GM04504 (cell line): ENCODE measurements at regions not wholly inside any gene's neighbourhood (a gene's known extent, or its start where the extent isn't known, plus 50 kb on each side); places are given as distances from the start of the nearest gene placed in this dataset.
"Not testable (repeated sequence)": the region's sequence is repeated elsewhere in the genome, so short reads cannot be mapped to it uniquely, and the experiment has no call there.

ENCODE experiments used
- DNase-seq: peaks from one replicate; pipeline ENCODE4 v3.0.0-alpha.2; 2012; ENCODE audit warnings: low read depth

- no peak for DNase-seq
Measured at GRCh38 chr4:114249561-114249960, 270.1 kb upstream of the ARSJ start.

GRCh38 chr4:114249976-114250375, 270.5 kb upstream of the ARSJ start:
- DNase-seq, result no peak

GRCh38 chr4:114250439-114250891, 271.0 kb upstream of the ARSJ start:
- DNase-seq, result no peak

GRCh38 chr4:114251020-114251419, 271.6 kb upstream of the ARSJ start:
- no peak for DNase-seq

- DNase-seq, result no peak
Measured at GRCh38 chr4:114252499-114252898, 273.1 kb upstream of the ARSJ start.

GRCh38 chr4:114257501-114257900, 278.1 kb upstream of the ARSJ start:
- peak; percentile 41 for DNase-seq

- DNase-seq, result not testable (repeated sequence)
Measured at GRCh38 chr4:114262421-114262820, 283.0 kb upstream of the ARSJ start.

- no peak for DNase-seq
Measured at GRCh38 chr4:114263233-114263632, 283.8 kb upstream of the ARSJ start.

- DNase-seq, result no peak
Measured at GRCh38 chr4:114264452-114264851, 285.0 kb upstream of the ARSJ start.

GRCh38 chr4:114264877-114265291, 285.4 kb upstream of the ARSJ start:
- no peak for DNase-seq

- no peak for DNase-seq
Measured at GRCh38 chr4:114265342-114265741, 285.9 kb upstream of the ARSJ start.

- DNase-seq, result no peak
Measured at GRCh38 chr4:114267976-114268375, 288.5 kb upstream of the ARSJ start.

GRCh38 chr4:114271031-114271430, 291.6 kb upstream of the ARSJ start:
- DNase-seq, result no peak

GRCh38 chr4:114272226-114272625, 292.8 kb upstream of the ARSJ start:
- DNase-seq, result peak; percentile 85

GRCh38 chr4:114273238-114273637, 293.8 kb upstream of the ARSJ start:
- DNase-seq, result no peak

- DNase-seq, result peak; percentile 47
Measured at GRCh38 chr4:114277690-114278089, 298.2 kb upstream of the ARSJ start.

- DNase-seq, result no peak
Measured at GRCh38 chr4:114279066-114279465, 299.6 kb upstream of the ARSJ start.

GRCh38 chr4:114279711-114280110, 300.3 kb upstream of the ARSJ start:
- no peak for DNase-seq

GRCh38 chr4:114280645-114281044, 301.2 kb upstream of the ARSJ start:
- no peak for DNase-seq

- DNase-seq, result peak; percentile 64
Measured at GRCh38 chr4:114281164-114281960, 301.9 kb upstream of the ARSJ start.

GRCh38 chr4:114282937-114283336, 303.5 kb upstream of the ARSJ start:
- DNase-seq, result no peak

GRCh38 chr4:114284629-114285028, 305.2 kb upstream of the ARSJ start:
- no peak for DNase-seq

GRCh38 chr4:114286262-114286810, 306.9 kb upstream of the ARSJ start:
- no peak for DNase-seq
